Breast epithelium (tissue), 3 donors: ENCODE measurements at regions not wholly inside any gene's neighbourhood (a gene's known extent, or its start where the extent isn't known, plus 50 kb on each side); places are given as distances from the start of the nearest gene placed in this dataset.

Experiments used
- CTCF ChIP-seq, 3 donors: fragments of 450-650 bp; IDR thresholded peaks; one replicate each; pipeline ENCODE4 v1.5.1; 2016 to 2017; ENCODE audit warnings: antibody characterized with exemption in 3 of 3, mild to moderate bottlenecking in 3 of 3, moderate library complexity in 3 of 3
- POLR2A ChIP-seq: fragments of 450-650 bp; IDR thresholded peaks from one replicate; pipeline ENCODE4 v1.6.1; 2016; ENCODE audit warnings: antibody characterized with exemption, mild to moderate bottlenecking, moderate library complexity

GRCh38 chr4:89614155-89614554 lies 222.8 kb downstream of the SNCA start:
- TF ChIP-seq POLR2A (no peak), CTCF (IDR thresholded peaks at IDR 0.05) (no peak)
